HEK293T (cell line): ENCODE measurements at regions not wholly inside any gene's neighbourhood (a gene's known extent, or its start where the extent isn't known, plus 50 kb on each side); places are given as distances from the start of the nearest gene placed in this dataset.

Source experiments
- CTCF ChIA-PET: fragments of 350-600 bp; formaldehyde crosslinking; extraction: SDS; loops from one replicate; lab custom pipeline; 2021; ENCODE audit warnings: antibody characterized with exemption, inconsistent platforms; lab: Yijun Ruan, JAX
- POLR2A ChIA-PET: fragments of 350-600 bp; formaldehyde crosslinking; extraction: SDS; loops from one replicate; lab custom pipeline; 2020; ENCODE audit warnings: antibody characterized with exemption, inconsistent platforms; lab: Yijun Ruan, JAX
- DNase-seq: peaks from one replicate; pipeline ENCODE4 v3.0.0; 2012; ENCODE audit warnings: mixed read lengths; ENCODE audit errors: extremely low spot score
- ARNT ChIP-seq: fragments of 450-650 bp; IDR thresholded peaks from 2 replicates; pipeline ENCODE4 v1.6.1; 2017; ENCODE audit warnings: mild to moderate bottlenecking
- BHLHE40 ChIP-seq: fragments of 450-650 bp; IDR thresholded peaks from 2 replicates; pipeline ENCODE4 v1.6.1; 2016; ENCODE audit warnings: mild to moderate bottlenecking, moderate library complexity, borderline replicate concordance
- CTBP1 ChIP-seq: fragments of 450-650 bp; IDR thresholded peaks from 2 replicates; pipeline ENCODE4 v1.6.1; 2016; ENCODE audit warnings: borderline replicate concordance
- ELF4 ChIP-seq: fragments of 450-650 bp; IDR thresholded peaks from 2 replicates; pipeline ENCODE4 v1.6.1; 2017; ENCODE audit warnings: antibody characterized with exemption
- FOXA1 ChIP-seq: fragments of 450-650 bp; IDR thresholded peaks from 2 replicates; pipeline ENCODE4 v1.6.1; 2016; ENCODE audit warnings: mild to moderate bottlenecking
- FOXK2 ChIP-seq: fragments of 450-650 bp; IDR thresholded peaks from 2 replicates; pipeline ENCODE4 v1.6.1; 2016; ENCODE audit warnings: mild to moderate bottlenecking
- FOXM1 ChIP-seq: fragments of 450-650 bp; IDR thresholded peaks from 2 replicates; pipeline ENCODE4 v1.6.1; 2017; ENCODE audit warnings: mild to moderate bottlenecking, borderline replicate concordance
- HDGF ChIP-seq: fragments of 450-650 bp; IDR thresholded peaks from 2 replicates; pipeline ENCODE4 v1.6.1; 2017; ENCODE audit warnings: antibody characterized with exemption, borderline replicate concordance
- L3MBTL2 ChIP-seq: fragments of 450-650 bp; conservative IDR thresholded peaks from 2 replicates; pipeline ENCODE4 v1.6.1; 2016; ENCODE audit warnings: mild to moderate bottlenecking
- LEF1 ChIP-seq: fragments of 450-650 bp; IDR thresholded peaks from 2 replicates; pipeline ENCODE4 v1.6.1; 2017; ENCODE audit warnings: mild to moderate bottlenecking, borderline replicate concordance
- NFRKB ChIP-seq: fragments of 450-650 bp; IDR thresholded peaks from 2 replicates; pipeline ENCODE4 v1.6.1; 2016; ENCODE audit warnings: mild to moderate bottlenecking, moderate library complexity
- PKNOX1 ChIP-seq: fragments of 450-650 bp; IDR thresholded peaks from 2 replicates; pipeline ENCODE4 v1.6.1; 2016
- SP1 ChIP-seq: fragments of 450-650 bp; IDR thresholded peaks from 2 replicates; pipeline ENCODE4 v1.6.1; 2017
- SUZ12 ChIP-seq: fragments of 450-650 bp; IDR thresholded peaks from 2 replicates; pipeline ENCODE4 v1.6.1; 2016; ENCODE audit warnings: mild to moderate bottlenecking
- TARDBP ChIP-seq: fragments of 450-650 bp; IDR thresholded peaks from 2 replicates; pipeline ENCODE4 v1.6.1; 2016
- ZNF384 ChIP-seq: fragments of 450-650 bp; IDR thresholded peaks from 2 replicates; pipeline ENCODE4 v1.6.1; 2016

GRCh38 chr1:57833296-57833695 lies 409.4 kb upstream of the DAB1 start:
- CTCF ChIA-PET: no interaction called here
- POLR2A ChIA-PET: no interaction called here
- no peak for DNase-seq
- TF ChIP-seq TARDBP (no peak), ZNF384 (no peak), ARNT (no peak), SP1 (no peak), CTBP1 (no peak), FOXM1 (no peak), FOXA1 (no peak), PKNOX1 (no peak)

- CTCF ChIA-PET: no interaction called here
- no peak for TF ChIP-seq LEF1
- TF ChIP-seq L3MBTL2: no peak
- no peak for TF ChIP-seq PKNOX1
- TF ChIP-seq ARNT: no peak
- TF ChIP-seq FOXM1: no peak
- TF ChIP-seq FOXA1: no peak
- TF ChIP-seq HDGF: no peak
- POLR2A ChIA-PET: no interaction called here
- no peak for DNase-seq
These were observed 408.8 kb upstream of the DAB1 start for GRCh38 chr1:57832612-57833011.

GRCh38 chr1:57831624-57832023 lies 407.8 kb upstream of the DAB1 start:
- ChIA-PET POLR2A (no interaction called here), CTCF (no interaction called here)
- no peak for DNase-seq
- TF ChIP-seq HDGF (no peak), FOXA1 (no peak), SUZ12 (no peak), SP1 (no peak), ARNT (no peak), L3MBTL2 (no peak), TARDBP (no peak), LEF1 (no peak), BHLHE40 (no peak), ELF4 (no peak)

GRCh38 chr1:57826535-57826934 lies 402.7 kb upstream of the DAB1 start:
- ChIA-PET CTCF (no interaction called here), POLR2A (no interaction called here)
- TF ChIP-seq L3MBTL2 (no peak), FOXK2 (no peak), HDGF (no peak), BHLHE40 (no peak), TARDBP (no peak)
- DNase-seq: no peak

DNA sequence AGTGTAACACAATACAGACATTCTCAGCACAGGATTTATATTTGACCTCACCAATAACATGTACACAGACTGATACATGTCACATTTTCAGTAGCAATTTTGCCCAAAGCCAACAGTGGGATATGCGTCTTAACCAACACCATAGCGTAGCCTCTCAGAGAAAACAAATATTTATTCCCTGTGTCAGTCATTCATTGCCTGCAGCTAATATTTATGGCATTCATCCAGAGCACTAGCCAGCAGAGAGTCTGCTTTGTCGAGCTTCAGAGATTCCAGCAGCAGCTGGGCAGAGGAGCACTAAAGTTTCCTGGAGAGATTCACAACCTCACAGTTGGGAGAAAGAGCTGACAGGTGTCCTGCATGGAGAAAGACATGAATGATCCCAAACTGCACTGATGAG lies 400.7 kb upstream of the DAB1 start:
- DNase-seq: no peak
- TF ChIP-seq ZNF384: no peak
- TF ChIP-seq NFRKB: no peak
- no peak for TF ChIP-seq SP1
- TF ChIP-seq SUZ12: no peak
- no peak for TF ChIP-seq FOXK2
- TF ChIP-seq FOXM1: no peak
- TF ChIP-seq ARNT: no peak
- no peak for TF ChIP-seq TARDBP
- no peak for TF ChIP-seq HDGF
- no peak for TF ChIP-seq CTBP1
- TF ChIP-seq PKNOX1: no peak
- CTCF ChIA-PET: no interaction called here
- POLR2A ChIA-PET: no interaction called here

DNA sequence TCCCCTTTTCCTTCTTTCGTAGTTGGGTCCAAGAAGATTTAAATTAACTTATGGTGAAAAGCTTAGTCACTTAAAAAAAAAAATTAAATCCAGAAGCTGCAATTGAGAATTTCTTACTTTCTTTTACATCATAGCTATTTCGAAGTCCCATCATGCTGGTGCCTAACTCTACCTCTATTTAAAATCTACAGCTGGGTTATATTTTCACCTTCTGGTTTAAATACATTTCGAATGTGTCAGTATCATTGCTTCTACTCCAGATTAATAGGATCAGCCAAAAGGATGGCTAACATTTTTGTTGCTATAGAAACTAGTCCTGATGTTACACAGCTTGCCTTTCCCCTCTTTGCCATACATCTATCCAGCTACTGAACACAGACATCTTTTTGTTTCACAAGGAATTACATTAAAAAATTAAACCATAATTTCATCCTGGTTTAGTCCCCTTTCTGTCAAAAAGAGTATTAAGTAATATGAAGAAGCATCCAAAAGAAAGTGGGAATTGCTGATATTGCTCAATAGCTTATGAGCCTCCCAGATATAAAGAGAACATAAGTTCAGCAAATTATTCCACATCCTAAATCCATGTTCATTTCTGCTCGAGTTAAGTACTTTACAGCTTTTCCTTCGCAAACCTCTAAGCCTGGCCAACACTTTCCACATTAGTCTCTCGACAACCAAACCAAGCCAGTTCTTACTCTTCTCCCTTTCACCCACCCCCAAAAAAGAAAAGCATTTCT lies 396.7 kb upstream of the DAB1 start:
- no peak for DNase-seq
- CTCF ChIA-PET: no interaction called here
- TF ChIP-seq FOXM1 (no peak), ARNT (no peak), BHLHE40 (no peak), SP1 (no peak), ZNF384 (no peak)
- POLR2A ChIA-PET: no interaction called here

GRCh38 chr1:57819893-57820292 lies 396.0 kb upstream of the DAB1 start:
- ChIA-PET CTCF (no interaction called here), POLR2A (no interaction called here)
- TF ChIP-seq NFRKB: no peak
- no peak for DNase-seq
